HEK293 (cell line): ENCODE measurements at regions not wholly inside any gene's neighbourhood (a gene's known extent, or its start where the extent isn't known, plus 50 kb on each side); places are given as distances from the start of the nearest gene placed in this dataset.

Experiments
- CTCF ChIA-PET: fragments of 350-600 bp; formaldehyde crosslinking; extraction: SDS; loops from one replicate; lab custom pipeline; 2021; ENCODE audit warnings: antibody characterized with exemption; lab: Yijun Ruan, JAX
- POLR2A ChIA-PET: fragments of 300-600 bp; formaldehyde crosslinking; extraction: SDS; loops from one replicate; lab custom pipeline; 2020; ENCODE audit warnings: antibody characterized with exemption, inconsistent platforms; lab: Yijun Ruan, JAX
- H3K27ac ChIP-seq: fragments of 200-500 bp; sonication (Bioruptor generic); 2 replicates; pipeline ENCODE4 v1.5.1; 2014; ENCODE audit warnings: low read depth, low read length, control low read depth, inconsistent platforms; ENCODE audit errors: extremely low read depth
- H3K36me3 ChIP-seq, 2 experiments: fragments of 200-500 bp in 1 of 2; sonication (Bioruptor generic) in 1 of 2; 1 replicate in 1 of 2; 2 replicates in 1 of 2; pipeline ENCODE4 v1.5.1; 2014 to 2017; ENCODE audit warnings: inconsistent platforms in 2 of 2, low read length in 2 of 2; ENCODE audit not compliant: control insufficient read depth in 2 of 2, insufficient read depth in 1 of 2
- H3K4me1 ChIP-seq: fragments of 200-500 bp; sonication (Bioruptor generic); 2 replicates; pipeline ENCODE4 v1.5.1; 2014; ENCODE audit warnings: mild to moderate bottlenecking, low read length, inconsistent platforms; ENCODE audit not compliant: control insufficient read depth, insufficient read depth
- H3K4me3 ChIP-seq: 2 replicates; pipeline ENCODE4 v1.5.1; 2011; ENCODE audit warnings: low read depth, mild to moderate bottlenecking, control low read depth, low read length, moderate library complexity
- H3K9me3 ChIP-seq: fragments of 200-500 bp; sonication (Bioruptor generic); 2 replicates; pipeline ENCODE4 v1.5.1; 2014; ENCODE audit warnings: low read depth, low read length, inconsistent platforms; ENCODE audit not compliant: control insufficient read depth, insufficient read depth
- BCL11A ChIP-seq: fragments of 450-650 bp; formaldehyde crosslinking; IDR thresholded peaks from 2 replicates; pipeline ENCODE4 v1.5.1; 2016; ENCODE audit warnings: low read depth, missing biosample characterization, missing genetic modification characterization
- GLIS2 ChIP-seq: fragments of 450-650 bp; formaldehyde crosslinking; IDR thresholded peaks from 2 replicates; pipeline ENCODE4 v1.5.1; 2016; ENCODE audit warnings: missing biosample characterization, missing genetic modification characterization
- HOXC10 ChIP-seq: sonication (generic); formaldehyde crosslinking; IDR thresholded peaks from 2 replicates; pipeline ENCODE4 v1.8.1; 2023; ENCODE audit warnings: mild to moderate bottlenecking, missing genetic modification reagents
- SCRT1 ChIP-seq: fragments of 450-650 bp; formaldehyde crosslinking; IDR thresholded peaks from 2 replicates; pipeline ENCODE4 v1.5.1; 2016; ENCODE audit warnings: missing biosample characterization, missing genetic modification characterization, borderline replicate concordance
- SCRT2 ChIP-seq: fragments of 450-650 bp; formaldehyde crosslinking; IDR thresholded peaks from 2 replicates; pipeline ENCODE4 v1.5.1; 2016; ENCODE audit warnings: missing biosample characterization, missing genetic modification characterization
- YY1 ChIP-seq: fragments of 450-650 bp; formaldehyde crosslinking; IDR thresholded peaks from 2 replicates; pipeline ENCODE4 v1.5.1; 2018; ENCODE audit warnings: missing biosample characterization, missing genetic modification characterization
- ZIC2 ChIP-seq: fragments of 450-650 bp; formaldehyde crosslinking; IDR thresholded peaks from 2 replicates; pipeline ENCODE4 v1.5.1; 2016; ENCODE audit warnings: missing biosample characterization, missing genetic modification characterization
- ZNF133 ChIP-seq: fragments of 450-650 bp; formaldehyde crosslinking; IDR thresholded peaks from 2 replicates; pipeline ENCODE4 v1.5.1; 2016; ENCODE audit warnings: missing biosample characterization, missing genetic modification characterization
- ZNF394 ChIP-seq: fragments of 450-650 bp; formaldehyde crosslinking; IDR thresholded peaks from 2 replicates; pipeline ENCODE4 v1.5.1; 2016; ENCODE audit warnings: missing biosample characterization, missing genetic modification characterization, mild to moderate bottlenecking, moderate library complexity, borderline replicate concordance
- ZNF473 ChIP-seq: fragments of 450-650 bp; formaldehyde crosslinking; IDR thresholded peaks from 2 replicates; pipeline ENCODE4 v1.5.1; 2017; ENCODE audit warnings: missing biosample characterization, missing genetic modification characterization
- ZNF596 ChIP-seq: fragments of 450-650 bp; IDR thresholded peaks from 2 replicates; pipeline ENCODE4 v1.5.0; 2018; ENCODE audit warnings: missing biosample characterization, mild to moderate bottlenecking, missing genetic modification characterization, moderate library complexity
- ZNF670 ChIP-seq: fragments of 450-650 bp; formaldehyde crosslinking; IDR thresholded peaks from 2 replicates; pipeline ENCODE4 v1.5.1; 2016; ENCODE audit warnings: missing biosample characterization, missing genetic modification characterization, low read depth
- ZNF677 ChIP-seq: fragments of 450-650 bp; IDR thresholded peaks from 2 replicates; pipeline ENCODE4 v1.5.0; 2018; ENCODE audit warnings: missing biosample characterization, mild to moderate bottlenecking, missing genetic modification characterization, moderate library complexity
- ZNF791 ChIP-seq: fragments of 450-650 bp; formaldehyde crosslinking; IDR thresholded peaks from 2 replicates; pipeline ENCODE4 v1.5.1; 2016; ENCODE audit warnings: missing biosample characterization, missing genetic modification characterization
- ZNF837 ChIP-seq: fragments of 450-650 bp; formaldehyde crosslinking; IDR thresholded peaks from 2 replicates; pipeline ENCODE4 v1.5.1; 2016; ENCODE audit warnings: missing biosample characterization, missing genetic modification characterization
- TF ChIP-seq, protein P1 (sequence below): fragments of 450-650 bp; formaldehyde crosslinking; IDR thresholded peaks from 2 replicates; pipeline ENCODE4 v1.5.1; 2017; ENCODE audit warnings: missing biosample characterization, missing genetic modification characterization
- TF ChIP-seq, protein P2 (sequence below): fragments of 450-650 bp; formaldehyde crosslinking; IDR thresholded peaks from 2 replicates; pipeline ENCODE4 v1.5.1; 2016; ENCODE audit warnings: missing biosample characterization, missing genetic modification characterization
- TF ChIP-seq, protein P3 (sequence below): fragments of 450-650 bp; formaldehyde crosslinking; IDR thresholded peaks from 2 replicates; pipeline ENCODE4 v1.5.1; 2016; ENCODE audit warnings: missing biosample characterization, missing genetic modification characterization
- TF ChIP-seq, protein P4 (sequence below): fragments of 450-650 bp; formaldehyde crosslinking; IDR thresholded peaks from 2 replicates; pipeline ENCODE4 v1.5.1; 2016; ENCODE audit warnings: missing biosample characterization, missing genetic modification characterization
- TF ChIP-seq, protein P5 (sequence below): fragments of 450-650 bp; formaldehyde crosslinking; IDR thresholded peaks from 2 replicates; pipeline ENCODE4 v1.5.1; 2017; ENCODE audit warnings: missing biosample characterization, missing genetic modification characterization

DNA sequence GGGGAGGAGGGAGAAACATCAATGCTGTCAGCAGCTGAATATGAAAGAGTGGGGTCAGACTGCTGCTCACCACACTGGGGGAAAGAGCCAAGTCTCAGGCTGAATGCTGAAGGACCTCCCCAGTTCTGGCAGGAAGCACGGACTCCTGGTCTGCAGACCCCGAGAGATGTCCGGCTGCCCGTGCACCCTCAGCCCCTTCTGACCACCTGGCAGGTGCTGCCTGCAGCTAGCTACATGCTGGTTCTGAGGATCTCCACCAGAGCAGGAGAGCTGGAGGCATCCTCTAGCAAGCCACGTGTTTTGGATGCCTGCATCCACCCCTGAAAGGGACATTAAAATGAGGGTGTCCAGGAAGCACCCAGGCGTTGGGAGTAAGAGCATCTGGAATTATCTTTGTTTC lies 74.2 kb downstream of the HTR5A start:
- Histone ChIP-seq H3K4me3 (no peak overlapping the region), H3K36me3 (no peaks in the 10 kb centered on the region), H3K27ac (no peak overlapping the region), H3K9me3 (no peaks in the 10 kb centered on the region), H3K4me1 (no peaks in the 10 kb centered on the region)
- ChIA-PET POLR2A (no interaction called here), CTCF (interaction anchor here (0.7 kb wide), 1 partner anchor 160 kb away, joined by 3 read pairs; no protein-coding TSS in a partner anchor)
- TF ChIP-seq ZNF837 (tag by site-specific recombination) (no peak), ZNF677 (no peak), ZNF670 (no peak), ZIC2 (tag by site-specific recombination) (no peak), SCRT1 (tag by site-specific recombination) (no peak), ZNF791 (tag by site-specific recombination) (no peak), ZNF394 (tag by site-specific recombination) (no peak), GLIS2 (tag by site-specific recombination) (no peak), YY1 (tag by site-specific recombination) (no peak), ZNF473 (tag by site-specific recombination) (no peak), HOXC10 (CRISPR knock-in tag) (no peak), ZNF596 (tag by site-specific recombination) (no peak), SCRT2 (tag by site-specific recombination) (no peak), ZNF133 (no peak), BCL11A (tag by site-specific recombination) (no peak)
- TF ChIP-seq, protein P1, sequence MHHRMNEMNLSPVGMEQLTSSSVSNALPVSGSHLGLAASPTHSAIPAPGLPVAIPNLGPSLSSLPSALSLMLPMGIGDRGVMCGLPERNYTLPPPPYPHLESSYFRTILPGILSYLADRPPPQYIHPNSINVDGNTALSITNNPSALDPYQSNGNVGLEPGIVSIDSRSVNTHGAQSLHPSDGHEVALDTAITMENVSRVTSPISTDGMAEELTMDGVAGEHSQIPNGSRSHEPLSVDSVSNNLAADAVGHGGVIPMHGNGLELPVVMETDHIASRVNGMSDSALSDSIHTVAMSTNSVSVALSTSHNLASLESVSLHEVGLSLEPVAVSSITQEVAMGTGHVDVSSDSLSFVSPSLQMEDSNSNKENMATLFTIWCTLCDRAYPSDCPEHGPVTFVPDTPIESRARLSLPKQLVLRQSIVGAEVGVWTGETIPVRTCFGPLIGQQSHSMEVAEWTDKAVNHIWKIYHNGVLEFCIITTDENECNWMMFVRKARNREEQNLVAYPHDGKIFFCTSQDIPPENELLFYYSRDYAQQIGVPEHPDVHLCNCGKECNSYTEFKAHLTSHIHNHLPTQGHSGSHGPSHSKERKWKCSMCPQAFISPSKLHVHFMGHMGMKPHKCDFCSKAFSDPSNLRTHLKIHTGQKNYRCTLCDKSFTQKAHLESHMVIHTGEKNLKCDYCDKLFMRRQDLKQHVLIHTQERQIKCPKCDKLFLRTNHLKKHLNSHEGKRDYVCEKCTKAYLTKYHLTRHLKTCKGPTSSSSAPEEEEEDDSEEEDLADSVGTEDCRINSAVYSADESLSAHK (tag by site-specific recombination): no peak
- TF ChIP-seq, protein P2, sequence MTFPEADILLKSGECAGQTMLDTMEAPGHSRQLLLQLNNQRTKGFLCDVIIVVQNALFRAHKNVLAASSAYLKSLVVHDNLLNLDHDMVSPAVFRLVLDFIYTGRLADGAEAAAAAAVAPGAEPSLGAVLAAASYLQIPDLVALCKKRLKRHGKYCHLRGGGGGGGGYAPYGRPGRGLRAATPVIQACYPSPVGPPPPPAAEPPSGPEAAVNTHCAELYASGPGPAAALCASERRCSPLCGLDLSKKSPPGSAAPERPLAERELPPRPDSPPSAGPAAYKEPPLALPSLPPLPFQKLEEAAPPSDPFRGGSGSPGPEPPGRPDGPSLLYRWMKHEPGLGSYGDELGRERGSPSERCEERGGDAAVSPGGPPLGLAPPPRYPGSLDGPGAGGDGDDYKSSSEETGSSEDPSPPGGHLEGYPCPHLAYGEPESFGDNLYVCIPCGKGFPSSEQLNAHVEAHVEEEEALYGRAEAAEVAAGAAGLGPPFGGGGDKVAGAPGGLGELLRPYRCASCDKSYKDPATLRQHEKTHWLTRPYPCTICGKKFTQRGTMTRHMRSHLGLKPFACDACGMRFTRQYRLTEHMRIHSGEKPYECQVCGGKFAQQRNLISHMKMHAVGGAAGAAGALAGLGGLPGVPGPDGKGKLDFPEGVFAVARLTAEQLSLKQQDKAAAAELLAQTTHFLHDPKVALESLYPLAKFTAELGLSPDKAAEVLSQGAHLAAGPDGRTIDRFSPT (tag by site-specific recombination): no peak
- TF ChIP-seq, protein P3, sequence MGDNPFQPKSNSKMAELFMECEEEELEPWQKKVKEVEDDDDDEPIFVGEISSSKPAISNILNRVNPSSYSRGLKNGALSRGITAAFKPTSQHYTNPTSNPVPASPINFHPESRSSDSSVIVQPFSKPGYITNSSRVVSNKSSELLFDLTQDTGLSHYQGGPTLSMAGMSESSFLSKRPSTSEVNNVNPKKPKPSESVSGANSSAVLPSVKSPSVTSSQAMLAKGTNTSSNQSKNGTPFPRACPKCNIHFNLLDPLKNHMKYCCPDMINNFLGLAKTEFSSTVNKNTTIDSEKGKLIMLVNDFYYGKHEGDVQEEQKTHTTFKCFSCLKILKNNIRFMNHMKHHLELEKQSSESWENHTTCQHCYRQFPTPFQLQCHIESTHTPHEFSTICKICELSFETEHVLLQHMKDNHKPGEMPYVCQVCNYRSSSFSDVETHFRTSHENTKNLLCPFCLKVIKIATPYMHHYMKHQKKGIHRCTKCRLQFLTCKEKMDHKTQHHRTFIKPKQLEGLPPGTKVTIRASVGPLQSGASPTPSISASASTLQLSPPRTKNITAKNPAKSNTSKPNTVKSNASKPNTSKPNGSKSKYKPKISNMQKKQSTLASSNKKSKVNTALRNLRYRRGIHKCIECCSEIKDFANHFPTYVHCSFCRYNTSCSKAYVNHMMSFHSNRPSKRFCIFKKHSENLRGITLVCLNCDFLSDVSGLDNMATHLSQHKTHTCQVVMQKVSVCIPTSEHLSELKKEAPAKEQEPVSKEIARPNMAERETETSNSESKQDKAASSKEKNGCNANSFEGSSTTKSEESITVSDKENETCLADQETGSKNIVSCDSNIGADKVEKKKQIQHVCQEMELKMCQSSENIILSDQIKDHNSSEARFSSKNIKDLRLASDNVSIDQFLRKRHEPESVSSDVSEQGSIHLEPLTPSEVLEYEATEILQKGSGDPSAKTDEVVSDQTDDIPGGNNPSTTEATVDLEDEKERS (tag by site-specific recombination): no peak
- TF ChIP-seq, protein P4, sequence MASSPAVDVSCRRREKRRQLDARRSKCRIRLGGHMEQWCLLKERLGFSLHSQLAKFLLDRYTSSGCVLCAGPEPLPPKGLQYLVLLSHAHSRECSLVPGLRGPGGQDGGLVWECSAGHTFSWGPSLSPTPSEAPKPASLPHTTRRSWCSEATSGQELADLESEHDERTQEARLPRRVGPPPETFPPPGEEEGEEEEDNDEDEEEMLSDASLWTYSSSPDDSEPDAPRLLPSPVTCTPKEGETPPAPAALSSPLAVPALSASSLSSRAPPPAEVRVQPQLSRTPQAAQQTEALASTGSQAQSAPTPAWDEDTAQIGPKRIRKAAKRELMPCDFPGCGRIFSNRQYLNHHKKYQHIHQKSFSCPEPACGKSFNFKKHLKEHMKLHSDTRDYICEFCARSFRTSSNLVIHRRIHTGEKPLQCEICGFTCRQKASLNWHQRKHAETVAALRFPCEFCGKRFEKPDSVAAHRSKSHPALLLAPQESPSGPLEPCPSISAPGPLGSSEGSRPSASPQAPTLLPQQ (tag by site-specific recombination): no peak
- TF ChIP-seq, protein P5, sequence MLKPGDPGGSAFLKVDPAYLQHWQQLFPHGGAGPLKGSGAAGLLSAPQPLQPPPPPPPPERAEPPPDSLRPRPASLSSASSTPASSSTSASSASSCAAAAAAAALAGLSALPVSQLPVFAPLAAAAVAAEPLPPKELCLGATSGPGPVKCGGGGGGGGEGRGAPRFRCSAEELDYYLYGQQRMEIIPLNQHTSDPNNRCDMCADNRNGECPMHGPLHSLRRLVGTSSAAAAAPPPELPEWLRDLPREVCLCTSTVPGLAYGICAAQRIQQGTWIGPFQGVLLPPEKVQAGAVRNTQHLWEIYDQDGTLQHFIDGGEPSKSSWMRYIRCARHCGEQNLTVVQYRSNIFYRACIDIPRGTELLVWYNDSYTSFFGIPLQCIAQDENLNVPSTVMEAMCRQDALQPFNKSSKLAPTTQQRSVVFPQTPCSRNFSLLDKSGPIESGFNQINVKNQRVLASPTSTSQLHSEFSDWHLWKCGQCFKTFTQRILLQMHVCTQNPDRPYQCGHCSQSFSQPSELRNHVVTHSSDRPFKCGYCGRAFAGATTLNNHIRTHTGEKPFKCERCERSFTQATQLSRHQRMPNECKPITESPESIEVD: no peak
